IPS DF 4.7 (cell line): ENCODE measurements at regions not wholly inside any gene's neighbourhood (a gene's known extent, or its start where the extent isn't known, plus 50 kb on each side); places are given as distances from the start of the nearest gene placed in this dataset.
"Not testable (repeated sequence)": the region's sequence is repeated elsewhere in the genome, so short reads cannot be mapped to it uniquely, and the experiment has no call there.

ENCODE experiments used
- DNase-seq: peaks from one replicate; pipeline ENCODE4 v3.0.0-alpha.2; 2013; ENCODE audit warnings: low spot score; ENCODE audit errors: extremely low read depth

- no peak for DNase-seq
Observed at GRCh38 chr5:43833961-43834360, 231.0 kb downstream of the NNT start.

- DNase-seq, result not testable (repeated sequence)
Observed at GRCh38 chr5:43824325-43824964, 221.5 kb downstream of the NNT start.

DNA sequence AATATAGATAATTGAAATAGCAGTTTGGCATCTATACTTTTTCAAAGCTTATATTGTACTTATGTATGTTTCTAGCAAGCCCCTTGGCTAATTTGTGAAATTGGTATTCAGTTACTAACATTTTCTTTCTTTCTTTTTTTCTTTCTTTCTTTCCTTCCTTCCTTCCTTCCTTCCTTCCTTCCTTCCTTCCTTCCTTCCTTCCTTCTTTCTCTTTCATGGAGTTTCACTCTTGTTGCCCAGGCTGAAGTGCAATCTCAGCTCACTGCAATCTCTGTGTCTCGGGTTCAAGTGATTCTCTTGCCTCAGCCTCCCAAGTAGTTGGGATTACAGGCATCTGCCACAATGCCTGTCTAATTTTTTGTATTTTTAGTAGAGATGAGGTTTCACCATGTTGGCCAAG lies 215.4 kb downstream of the NNT start:
- DNase-seq, result not testable (repeated sequence)

DNA sequence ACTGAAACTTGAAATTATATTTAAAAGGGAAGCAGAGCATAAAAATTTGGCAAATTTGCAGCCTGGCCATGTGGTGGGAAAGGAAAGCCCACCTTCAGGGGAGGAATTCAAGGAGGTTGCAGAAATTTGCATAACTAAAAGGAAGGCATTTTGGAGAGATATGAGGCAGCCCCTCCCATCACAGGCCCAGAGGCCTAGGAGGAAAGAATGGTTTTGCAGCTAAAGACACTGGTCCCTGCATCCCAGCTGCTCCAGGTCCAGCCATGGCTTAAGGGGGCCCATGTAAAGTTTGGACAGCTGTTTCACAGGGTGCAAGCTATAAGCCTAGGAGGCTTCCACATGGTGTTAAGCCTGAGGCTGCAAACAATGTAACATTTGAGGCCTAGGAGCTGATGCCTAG lies 212.5 kb downstream of the NNT start:
- no peak for DNase-seq

DNA sequence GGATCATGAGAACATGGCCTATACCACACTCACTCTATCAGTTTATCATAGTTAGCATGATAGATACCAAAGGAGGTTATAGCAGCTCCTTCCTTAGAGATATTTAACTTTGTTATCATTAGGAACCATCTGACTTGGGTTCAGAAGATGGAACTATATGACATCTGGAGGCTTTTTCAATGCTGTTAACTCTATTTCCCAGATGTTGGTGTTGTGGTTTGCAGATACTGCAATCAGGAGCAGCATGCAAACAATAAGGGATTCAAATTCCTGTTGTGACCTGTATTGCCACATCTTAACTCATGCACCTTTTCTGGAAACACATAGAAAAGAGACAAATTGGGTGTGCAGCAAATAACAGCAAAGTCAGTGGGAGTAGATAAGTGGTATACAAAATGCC lies 201.7 kb downstream of the NNT start:
- no peak for DNase-seq

- no peak for DNase-seq
Observed at GRCh38 chr5:43804041-43804440, 201.1 kb downstream of the NNT start.

DNA sequence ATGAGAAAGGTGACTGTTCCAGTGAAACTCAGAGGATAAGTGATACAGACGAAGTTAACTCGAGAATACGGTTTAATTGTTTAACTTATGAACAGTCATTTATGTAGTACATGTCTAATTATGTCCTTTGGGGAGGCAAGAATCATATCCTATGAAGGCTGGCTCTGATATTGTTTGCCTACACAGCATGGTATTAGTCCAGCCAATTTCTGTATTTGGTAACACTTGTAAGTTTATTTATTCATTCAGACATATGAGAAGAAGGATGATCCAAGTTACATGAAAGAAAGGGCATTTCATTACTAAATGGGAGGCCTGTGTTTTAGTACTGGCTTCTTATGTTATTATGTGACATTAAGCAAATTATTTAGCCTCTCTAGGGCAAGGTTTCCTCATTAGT lies 199.7 kb downstream of the NNT start:
- DNase-seq, result no peak

GRCh38 chr5:43802119-43802518 lies 199.1 kb downstream of the NNT start:
- no peak for DNase-seq

GRCh38 chr5:43798740-43799139 lies 195.8 kb downstream of the NNT start:
- no peak for DNase-seq

- not testable (repeated sequence) for DNase-seq
Observed at GRCh38 chr5:43791880-43792279, 188.9 kb downstream of the NNT start.

GRCh38 chr5:43785198-43785597 lies 182.2 kb downstream of the NNT start:
- DNase-seq, result no peak

DNA sequence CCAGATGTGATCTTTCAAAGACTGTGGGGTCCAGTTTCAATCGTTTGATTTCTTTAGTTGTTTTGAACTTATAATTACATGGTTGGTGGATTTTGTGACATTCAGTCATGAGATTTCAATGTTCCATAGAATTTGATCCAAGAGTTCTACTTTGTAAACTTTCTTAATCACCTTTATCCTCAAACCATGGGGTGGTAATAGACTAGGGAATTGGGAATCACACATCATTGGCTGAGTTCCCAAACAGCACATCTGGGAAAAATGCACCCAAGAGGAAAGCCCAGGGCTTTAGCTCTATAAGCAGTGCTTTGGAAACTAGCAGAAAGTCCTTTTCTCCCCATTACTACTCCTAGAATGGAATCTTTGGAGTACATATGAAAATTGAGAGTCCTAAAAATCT lies 177.6 kb downstream of the NNT start:
- DNase-seq, result no peak

DNA sequence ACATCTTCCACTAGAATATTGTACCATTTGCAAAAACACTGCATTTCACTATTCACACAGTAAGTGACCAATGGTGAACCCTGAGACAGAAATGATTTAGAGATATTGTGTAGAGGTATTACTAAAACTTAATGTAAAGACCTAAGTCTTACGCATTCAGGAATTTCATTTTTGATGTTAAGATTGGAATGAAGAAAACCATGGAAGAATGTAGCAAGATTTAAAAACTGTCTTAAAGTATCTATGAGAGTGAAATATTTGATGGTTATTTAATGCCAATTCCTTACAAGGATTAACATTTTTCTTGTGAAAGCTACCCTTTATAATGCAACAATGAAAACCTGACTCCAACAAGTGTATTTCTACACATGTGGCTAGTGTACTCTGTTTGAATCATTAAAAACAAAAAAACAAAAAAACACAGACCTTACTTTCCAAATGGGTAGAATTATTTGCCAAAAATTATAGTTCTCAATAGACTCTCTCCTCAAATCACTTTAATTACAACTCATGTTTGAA lies 172.0 kb downstream of the NNT start:
- DNase-seq, result no peak

- DNase-seq, result peak; percentile 44
Observed at GRCh38 chr5:43773478-43773844, 170.5 kb downstream of the NNT start.

- no peak for DNase-seq
Observed at GRCh38 chr5:43772764-43773477, 169.9 kb downstream of the NNT start.

DNA sequence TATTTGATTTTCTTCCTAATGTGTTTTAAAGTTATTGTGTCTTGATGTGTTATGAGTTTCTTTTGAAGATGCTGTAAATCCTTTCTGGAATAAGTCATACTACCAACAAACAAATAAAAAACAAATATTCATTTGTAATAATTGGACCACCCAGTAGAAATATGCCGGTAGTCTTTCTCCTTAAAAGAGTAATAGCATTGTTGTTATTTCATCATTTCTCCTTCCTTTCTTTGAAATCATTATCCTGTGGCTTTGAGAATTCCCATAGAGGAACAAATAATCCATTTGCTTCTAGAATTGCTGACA lies 169.4 kb downstream of the NNT start:
- DNase-seq, result no peak

DNA sequence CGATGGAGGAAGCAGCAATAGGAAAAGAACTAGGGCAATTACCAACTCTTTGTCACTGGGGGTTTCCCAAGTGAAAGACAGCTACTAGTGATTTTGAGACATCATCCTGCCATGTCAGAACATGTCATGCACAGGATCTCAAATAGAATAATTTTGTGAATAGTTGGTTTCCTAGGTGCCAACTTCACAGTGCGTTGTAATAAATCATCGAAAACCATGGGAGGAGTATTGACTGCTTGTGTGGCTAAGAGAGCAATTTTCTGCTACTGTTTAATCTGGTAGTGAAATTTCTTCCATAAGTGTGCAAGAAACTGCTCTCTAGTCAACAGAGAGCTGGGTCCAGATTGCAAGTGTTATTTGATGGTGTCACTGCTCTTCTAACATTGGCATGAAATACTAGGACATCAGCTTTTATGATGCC lies 168.6 kb downstream of the NNT start:
- DNase-seq, result no peak

DNA sequence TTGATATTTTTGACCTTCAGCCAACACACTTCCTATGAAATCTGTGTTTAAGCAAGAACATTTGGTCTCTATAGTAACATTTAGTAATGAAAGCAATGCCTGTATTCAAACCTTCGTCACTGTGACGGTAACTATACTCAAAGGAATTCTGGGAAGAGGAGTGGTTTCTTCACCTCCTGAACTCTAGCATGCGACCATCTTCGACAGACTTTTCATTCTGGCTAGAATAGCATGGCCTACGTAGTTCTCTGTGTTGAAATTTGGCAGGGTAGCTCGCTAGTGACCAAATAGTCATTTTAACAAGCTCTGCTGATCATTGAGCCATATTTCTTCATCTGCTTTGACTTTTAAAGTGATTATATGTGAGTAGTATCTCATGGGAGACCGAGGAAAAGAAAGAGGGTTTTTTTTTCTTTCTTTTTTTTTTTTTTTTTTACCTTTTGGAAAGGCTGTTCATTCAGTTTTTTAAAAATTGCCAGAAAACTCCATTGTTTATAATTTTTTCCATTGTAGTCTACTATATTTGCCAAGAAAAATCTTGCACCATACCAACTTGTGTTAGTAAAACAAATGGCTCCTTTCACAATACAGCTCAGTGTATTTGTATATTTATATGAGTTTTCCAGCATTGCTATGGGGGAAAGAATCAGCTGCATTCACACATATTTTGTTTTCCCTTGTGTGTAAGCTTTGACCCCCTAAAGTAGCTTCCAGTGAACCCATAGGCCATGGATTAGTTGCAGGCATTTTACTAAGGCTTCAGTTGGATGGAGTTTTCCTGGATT lies 166.8 kb downstream of the NNT start:
- no peak for DNase-seq
